NB4 (cell line): ENCODE measurements at regions not wholly inside any gene's neighbourhood (a gene's known extent, or its start where the extent isn't known, plus 50 kb on each side); places are given as distances from the start of the nearest gene placed in this dataset.

ENCODE experiments used
- DNase-seq: peaks from one replicate; pipeline ENCODE4 v3.0.0; 2010; ENCODE audit warnings: low read depth
- H3K4me3 ChIP-seq: one replicate; pipeline ENCODE4 v1.5.1; 2011; ENCODE audit warnings: mild to moderate bottlenecking, low read depth, low read length, moderate library complexity
- CTCF ChIP-seq: IDR thresholded peaks from one replicate; pipeline ENCODE4 v1.5.1; 2012; ENCODE audit warnings: low read depth, low read length
- MYC ChIP-seq: IDR thresholded peaks from 2 replicates; pipeline ENCODE4 v1.6.1; 2011; ENCODE audit warnings: low read depth, low read length
- POLR2A ChIP-seq: IDR thresholded peaks from 2 replicates; pipeline ENCODE4 v1.6.1; 2011; ENCODE audit warnings: mild to moderate bottlenecking; ENCODE audit not compliant: insufficient read length; ENCODE audit errors: extremely low read depth
- TF ChIP-seq, protein P1 (sequence below): IDR thresholded peaks from 2 replicates; pipeline ENCODE4 v1.6.1; 2011; ENCODE audit warnings: low read depth, low read length

DNA sequence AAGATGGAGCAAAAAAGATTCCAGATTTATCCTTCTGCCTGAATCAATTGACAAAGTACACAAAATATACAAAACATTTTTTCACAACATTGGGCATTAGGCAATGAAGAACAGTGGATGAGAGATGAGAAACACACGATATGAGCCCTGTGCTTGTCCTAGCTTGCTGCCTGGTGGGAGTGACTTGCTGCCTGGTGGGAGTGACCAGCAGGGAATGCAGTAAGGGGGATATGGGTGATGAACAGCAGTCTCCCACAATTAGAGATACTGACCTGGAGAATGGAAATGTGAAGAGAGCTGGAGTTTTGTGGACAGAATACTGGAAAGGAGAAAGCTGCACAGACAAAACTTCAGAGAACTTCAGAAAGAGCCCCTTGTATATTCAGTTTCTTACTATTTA is 629.4 kb upstream of the FRG1 start:
- H3K4me3 ChIP-seq: no peak overlapping the region
- TF ChIP-seq MYC (no peak), POLR2A (no peak), CTCF (no peak)
- TF ChIP-seq, protein P1, sequence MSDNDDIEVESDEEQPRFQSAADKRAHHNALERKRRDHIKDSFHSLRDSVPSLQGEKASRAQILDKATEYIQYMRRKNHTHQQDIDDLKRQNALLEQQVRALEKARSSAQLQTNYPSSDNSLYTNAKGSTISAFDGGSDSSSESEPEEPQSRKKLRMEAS: no peak
- no peak for DNase-seq

GRCh38 chr4:189313064-189313463 is 627.6 kb upstream of the FRG1 start:
- no peak for DNase-seq
- no peak for TF ChIP-seq MYC
- no peak for TF ChIP-seq CTCF
- TF ChIP-seq, protein P1: no peak
- no peak for TF ChIP-seq POLR2A
- H3K4me3 ChIP-seq: no peak overlapping the region

- TF ChIP-seq CTCF (no peak), POLR2A (no peak), MYC (no peak)
- TF ChIP-seq, protein P1: no peak
- no peak for DNase-seq
- H3K4me3 ChIP-seq: no peak overlapping the region
Measured at GRCh38 chr4:189313861-189314513, 626.7 kb upstream of the FRG1 start.

DNA sequence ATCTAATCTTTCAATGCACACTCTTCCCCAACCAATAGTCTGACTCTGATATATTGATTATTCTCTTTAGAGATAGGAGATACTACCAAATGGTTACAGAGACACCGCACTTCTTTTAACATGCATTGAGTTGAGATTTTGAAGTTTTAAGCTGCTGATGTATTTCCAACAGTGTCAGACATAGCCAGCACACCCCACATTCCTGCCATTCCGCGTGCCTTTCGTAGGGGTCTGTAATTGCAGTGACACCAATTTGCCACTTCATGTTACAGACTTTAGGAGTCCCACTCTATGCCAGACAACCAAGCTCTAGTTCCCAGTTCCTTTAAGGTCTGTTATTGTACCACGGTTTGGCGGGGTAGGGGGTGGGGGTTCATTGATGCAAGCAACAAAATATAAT is 618.2 kb upstream of the FRG1 start:
- TF ChIP-seq, protein P1: no peak
- TF ChIP-seq POLR2A: no peak
- TF ChIP-seq MYC: no peak
- no peak for TF ChIP-seq CTCF
- no peak for DNase-seq
- no peak overlapping the region for H3K4me3 ChIP-seq

- DNase-seq: no peak
- no peak for TF ChIP-seq POLR2A
- H3K4me3 ChIP-seq: no peak overlapping the region
Measured at GRCh38 chr4:189341881-189342280, 598.8 kb upstream of the FRG1 start.

- no peak overlapping the region for H3K4me3 ChIP-seq
- no peak for DNase-seq
- TF ChIP-seq POLR2A: no peak
- TF ChIP-seq, protein P1: no peak
Measured at GRCh38 chr4:189355590-189355989, 585.1 kb upstream of the FRG1 start.

- no peak for DNase-seq
- no peak for TF ChIP-seq MYC
- TF ChIP-seq POLR2A: no peak
- TF ChIP-seq, protein P1: no peak
- TF ChIP-seq CTCF: no peak
- H3K4me3 ChIP-seq: no peak overlapping the region
Measured at GRCh38 chr4:189362364-189362763, 578.3 kb upstream of the FRG1 start.
